ENCODE measurements at regions not wholly inside any gene's neighbourhood (a gene's known extent, or its start where the extent isn't known, plus 50 kb on each side); places are given as distances from the start of the nearest gene placed in this dataset.

DNA sequence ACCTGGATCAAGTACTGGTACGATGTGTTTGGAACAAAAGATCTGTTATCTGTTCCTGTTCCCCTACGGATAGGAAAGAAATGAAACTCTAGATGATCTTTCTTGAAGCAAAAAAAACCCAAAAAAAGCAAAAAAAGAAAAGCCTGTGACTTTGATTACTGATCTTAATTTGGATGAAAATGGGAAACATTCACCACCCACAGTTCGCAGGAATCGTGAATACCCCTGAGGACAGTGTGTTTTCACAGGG lies 138.7 kb upstream of the LMNTD1 start:
- Histone ChIP-seq H3K9me2 (ENCODE audit: insufficient read depth, low read length) (no peaks in the 10 kb centered on the region), H3F3A (ENCODE audit: insufficient read depth, low read length, poor library complexity, severe bottlenecking) (no peaks in the 10 kb centered on the region), H3K27me3 (ENCODE audit: insufficient read depth, low read depth, low read length) (no peaks in the 10 kb centered on the region), H4K20me1 (ENCODE audit: insufficient read depth) (no peaks in the 10 kb centered on the region), H3K9me3 (ENCODE audit: low read length) (no peaks in the 10 kb centered on the region), H2AFZ (ENCODE audit: low read depth, low read length) (no peak overlapping the region), H3K9ac (ENCODE audit: low read length) (no peak overlapping the region), H3K4me3 (ENCODE audit: low read length) (no peak overlapping the region), H3K27ac (ENCODE audit: low read length) (no peak overlapping the region), H3K79me2 (replicated peaks; ENCODE audit: insufficient read depth, low read length) (no peaks in the 10 kb centered on the region), H3K36me3 (ENCODE audit: insufficient read depth, low read length) (no peaks in the 10 kb centered on the region), H3K4me2 (ENCODE audit: low read length) (no peak overlapping the region)
- TF ChIP-seq, protein P1, sequence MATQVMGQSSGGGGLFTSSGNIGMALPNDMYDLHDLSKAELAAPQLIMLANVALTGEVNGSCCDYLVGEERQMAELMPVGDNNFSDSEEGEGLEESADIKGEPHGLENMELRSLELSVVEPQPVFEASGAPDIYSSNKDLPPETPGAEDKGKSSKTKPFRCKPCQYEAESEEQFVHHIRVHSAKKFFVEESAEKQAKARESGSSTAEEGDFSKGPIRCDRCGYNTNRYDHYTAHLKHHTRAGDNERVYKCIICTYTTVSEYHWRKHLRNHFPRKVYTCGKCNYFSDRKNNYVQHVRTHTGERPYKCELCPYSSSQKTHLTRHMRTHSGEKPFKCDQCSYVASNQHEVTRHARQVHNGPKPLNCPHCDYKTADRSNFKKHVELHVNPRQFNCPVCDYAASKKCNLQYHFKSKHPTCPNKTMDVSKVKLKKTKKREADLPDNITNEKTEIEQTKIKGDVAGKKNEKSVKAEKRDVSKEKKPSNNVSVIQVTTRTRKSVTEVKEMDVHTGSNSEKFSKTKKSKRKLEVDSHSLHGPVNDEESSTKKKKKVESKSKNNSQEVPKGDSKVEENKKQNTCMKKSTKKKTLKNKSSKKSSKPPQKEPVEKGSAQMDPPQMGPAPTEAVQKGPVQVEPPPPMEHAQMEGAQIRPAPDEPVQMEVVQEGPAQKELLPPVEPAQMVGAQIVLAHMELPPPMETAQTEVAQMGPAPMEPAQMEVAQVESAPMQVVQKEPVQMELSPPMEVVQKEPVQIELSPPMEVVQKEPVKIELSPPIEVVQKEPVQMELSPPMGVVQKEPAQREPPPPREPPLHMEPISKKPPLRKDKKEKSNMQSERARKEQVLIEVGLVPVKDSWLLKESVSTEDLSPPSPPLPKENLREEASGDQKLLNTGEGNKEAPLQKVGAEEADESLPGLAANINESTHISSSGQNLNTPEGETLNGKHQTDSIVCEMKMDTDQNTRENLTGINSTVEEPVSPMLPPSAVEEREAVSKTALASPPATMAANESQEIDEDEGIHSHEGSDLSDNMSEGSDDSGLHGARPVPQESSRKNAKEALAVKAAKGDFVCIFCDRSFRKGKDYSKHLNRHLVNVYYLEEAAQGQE (IDR thresholded peaks at IDR 0.05; ENCODE audit: borderline replicate concordance) = no peak
- TF ChIP-seq EP300 (conservative IDR thresholded peaks at IDR 0.05; ENCODE audit: poor library complexity, severe bottlenecking) (no peak), EZH2 (IDR thresholded peaks at IDR 0.05; ENCODE audit: borderline replicate concordance, insufficient read depth, low read length, poor library complexity, severe bottlenecking) (no peak), MXI1 (conservative IDR thresholded peaks at IDR 0.05; ENCODE audit: poor library complexity, severe bottlenecking) (no peak), POLR2AphosphoS5 (IDR thresholded peaks at IDR 0.05) (no peak)

DNA sequence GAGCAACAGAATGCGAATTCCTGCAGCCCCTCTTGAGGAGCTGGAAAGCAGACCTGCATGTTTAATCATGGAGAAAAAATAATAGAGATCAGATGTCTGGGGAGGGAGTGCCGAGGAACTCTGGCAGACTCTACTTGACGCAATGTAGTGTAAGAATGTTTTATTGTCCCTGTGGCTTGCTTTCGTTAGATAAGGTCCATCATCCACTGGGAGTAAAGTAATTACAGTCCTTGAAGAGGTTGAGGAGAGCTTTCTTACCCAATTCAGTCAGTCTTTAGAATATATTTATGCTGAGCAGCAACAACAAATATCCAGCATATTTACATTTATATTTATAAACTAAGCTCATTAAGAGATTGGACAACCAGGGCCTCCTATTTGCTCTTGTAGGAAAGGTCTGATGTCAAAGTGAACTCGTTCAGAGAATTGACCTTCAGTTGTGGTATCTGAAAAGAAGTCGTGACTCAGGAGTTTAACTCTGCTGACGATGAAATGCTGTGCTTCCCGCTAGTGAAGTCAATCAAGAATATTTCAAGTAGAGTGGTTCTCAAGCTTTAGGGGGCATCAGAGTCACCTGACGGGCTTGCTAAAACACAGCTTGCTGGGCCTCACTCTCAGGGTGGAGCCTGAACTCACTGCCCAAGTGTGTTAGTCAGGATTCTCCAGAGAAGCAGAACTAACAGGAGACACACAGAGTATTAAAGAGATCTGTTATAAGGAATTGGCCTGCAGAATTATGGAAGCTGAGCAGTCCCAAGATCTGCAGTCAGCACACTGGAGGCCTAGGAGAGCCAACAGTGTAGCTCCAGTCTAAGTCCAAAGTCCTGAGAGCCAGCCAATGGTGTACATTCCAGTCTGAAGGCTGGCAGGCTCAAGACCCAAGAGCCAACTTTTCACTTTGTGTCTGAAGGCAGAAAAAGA lies 139.3 kb upstream of the LMNTD1 start:
- H3K79me2 ChIP-seq (replicated peaks; ENCODE audit: insufficient read depth, low read length) = no peaks in the 10 kb centered on the region
- H3K36me3 ChIP-seq (ENCODE audit: insufficient read depth, low read length) = no peaks in the 10 kb centered on the region
- H4K20me1 ChIP-seq (ENCODE audit: insufficient read depth) = no peaks in the 10 kb centered on the region
- no peaks in the 10 kb centered on the region for H3K27me3 ChIP-seq (ENCODE audit: insufficient read depth, low read depth, low read length)
- H3K4me2 ChIP-seq (ENCODE audit: low read length) = no peak overlapping the region
- H3F3A ChIP-seq (ENCODE audit: insufficient read depth, low read length, poor library complexity, severe bottlenecking) = no peaks in the 10 kb centered on the region
- no peak overlapping the region for H3K9ac ChIP-seq (ENCODE audit: low read length)
- H2AFZ ChIP-seq (ENCODE audit: low read depth, low read length) = no peak overlapping the region
- no peaks in the 10 kb centered on the region for H3K9me3 ChIP-seq (ENCODE audit: low read length)
- TF ChIP-seq, protein P1 (IDR thresholded peaks at IDR 0.05; ENCODE audit: borderline replicate concordance) = no peak
- TF ChIP-seq TAF1 (IDR thresholded peaks at IDR 0.05; ENCODE audit: low read depth) = no peak
- TF ChIP-seq, protein P2, sequence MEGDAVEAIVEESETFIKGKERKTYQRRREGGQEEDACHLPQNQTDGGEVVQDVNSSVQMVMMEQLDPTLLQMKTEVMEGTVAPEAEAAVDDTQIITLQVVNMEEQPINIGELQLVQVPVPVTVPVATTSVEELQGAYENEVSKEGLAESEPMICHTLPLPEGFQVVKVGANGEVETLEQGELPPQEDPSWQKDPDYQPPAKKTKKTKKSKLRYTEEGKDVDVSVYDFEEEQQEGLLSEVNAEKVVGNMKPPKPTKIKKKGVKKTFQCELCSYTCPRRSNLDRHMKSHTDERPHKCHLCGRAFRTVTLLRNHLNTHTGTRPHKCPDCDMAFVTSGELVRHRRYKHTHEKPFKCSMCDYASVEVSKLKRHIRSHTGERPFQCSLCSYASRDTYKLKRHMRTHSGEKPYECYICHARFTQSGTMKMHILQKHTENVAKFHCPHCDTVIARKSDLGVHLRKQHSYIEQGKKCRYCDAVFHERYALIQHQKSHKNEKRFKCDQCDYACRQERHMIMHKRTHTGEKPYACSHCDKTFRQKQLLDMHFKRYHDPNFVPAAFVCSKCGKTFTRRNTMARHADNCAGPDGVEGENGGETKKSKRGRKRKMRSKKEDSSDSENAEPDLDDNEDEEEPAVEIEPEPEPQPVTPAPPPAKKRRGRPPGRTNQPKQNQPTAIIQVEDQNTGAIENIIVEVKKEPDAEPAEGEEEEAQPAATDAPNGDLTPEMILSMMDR (IDR thresholded peaks at IDR 0.05; ENCODE audit: poor library complexity, severe bottlenecking) = no peak
- no peaks in the 10 kb centered on the region for H3K9me2 ChIP-seq (ENCODE audit: insufficient read depth, low read length)
- H3K4me3 ChIP-seq (ENCODE audit: low read length) = no peak overlapping the region
- H3K27ac ChIP-seq (ENCODE audit: low read length) = no peak overlapping the region

Data from neural cell (in vitro differentiated cells).